Hematopoietic multipotent progenitor cell treated with erythropoietin and hydrocortisone succinate and interleukin-3 and kit ligand, for 15 days (in vitro differentiated cells): ENCODE measurements at regions not wholly inside any gene's neighbourhood (a gene's known extent, or its start where the extent isn't known, plus 50 kb on each side); places are given as distances from the start of the nearest gene placed in this dataset.

Experiments used
- DNase-seq: peaks from one replicate; pipeline ENCODE4 v3.0.0-alpha.2; 2015; ENCODE audit warnings: low spot score

GRCh38 chr11:134515081-134515960 is 103.3 kb upstream of the B3GAT1 start:
- no peak for DNase-seq

GRCh38 chr11:134514354-134514951 is 102.4 kb upstream of the B3GAT1 start:
- no peak for DNase-seq

GRCh38 chr11:134513585-134514120 is 101.6 kb upstream of the B3GAT1 start:
- DNase-seq: no peak

GRCh38 chr11:134512571-134513538 is 100.8 kb upstream of the B3GAT1 start:
- no peak for DNase-seq

GRCh38 chr11:134512061-134512460 is 100.0 kb upstream of the B3GAT1 start:
- DNase-seq: no peak

GRCh38 chr11:134511255-134511654 is 99.2 kb upstream of the B3GAT1 start:
- DNase-seq: no peak

GRCh38 chr11:134510233-134511040 is 98.4 kb upstream of the B3GAT1 start:
- DNase-seq: no peak

- DNase-seq: no peak
Measured at GRCh38 chr11:134509381-134510232, 97.6 kb upstream of the B3GAT1 start.

- DNase-seq: no peak
Measured at GRCh38 chr11:134508219-134508990, 96.4 kb upstream of the B3GAT1 start.

GRCh38 chr11:134506046-134506445 is 94.0 kb upstream of the B3GAT1 start:
- no peak for DNase-seq

- DNase-seq: no peak
Measured at GRCh38 chr11:134505125-134505524, 93.1 kb upstream of the B3GAT1 start.

GRCh38 chr11:134504146-134504905 is 92.3 kb upstream of the B3GAT1 start:
- DNase-seq: no peak

GRCh38 chr11:134503596-134503995 is 91.6 kb upstream of the B3GAT1 start:
- no peak for DNase-seq

GRCh38 chr11:134503100-134503499 is 91.1 kb upstream of the B3GAT1 start:
- DNase-seq: no peak

GRCh38 chr11:134502153-134502550 is 90.1 kb upstream of the B3GAT1 start:
- DNase-seq: no peak

- no peak for DNase-seq
Measured at GRCh38 chr11:134501406-134502152, 89.5 kb upstream of the B3GAT1 start.

GRCh38 chr11:134500621-134501020 is 88.6 kb upstream of the B3GAT1 start:
- DNase-seq: no peak

GRCh38 chr11:134499990-134500389 is 87.9 kb upstream of the B3GAT1 start:
- no peak for DNase-seq
